ENCODE measurements at regions not wholly inside any gene's neighbourhood (a gene's known extent, or its start where the extent isn't known, plus 50 kb on each side); places are given as distances from the start of the nearest gene placed in this dataset.

- no peak for DNase-seq
These were observed 130.0 kb upstream of the NTM start for GRCh38 chr11:131240421-131240820.

- peak in 1 of 2 experiments; percentile 47 for DNase-seq
These were observed 127.9 kb upstream of the NTM start for GRCh38 chr11:131242476-131243000.

DNA sequence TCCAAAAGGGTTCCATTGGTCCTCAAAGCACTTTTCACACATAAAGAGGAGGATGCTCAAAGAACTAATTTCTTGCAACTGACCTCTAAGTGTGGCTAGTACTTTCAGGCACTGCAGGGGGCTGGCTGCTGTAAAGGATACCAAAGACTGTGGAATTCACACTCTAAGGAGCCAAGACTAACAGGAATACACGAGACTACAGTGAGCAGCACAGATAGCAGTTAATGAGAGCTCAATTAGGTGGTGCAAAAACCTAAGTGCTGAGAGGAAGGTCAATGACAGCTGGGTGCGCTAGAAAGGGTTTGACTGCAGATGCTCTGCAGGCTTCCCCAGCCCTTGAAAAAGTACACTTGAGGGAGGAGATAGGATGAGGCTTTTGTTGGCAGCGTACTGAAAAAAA, 124.3 kb upstream of the NTM start:
- peak; percentile 4 to 39 for DNase-seq

DNA sequence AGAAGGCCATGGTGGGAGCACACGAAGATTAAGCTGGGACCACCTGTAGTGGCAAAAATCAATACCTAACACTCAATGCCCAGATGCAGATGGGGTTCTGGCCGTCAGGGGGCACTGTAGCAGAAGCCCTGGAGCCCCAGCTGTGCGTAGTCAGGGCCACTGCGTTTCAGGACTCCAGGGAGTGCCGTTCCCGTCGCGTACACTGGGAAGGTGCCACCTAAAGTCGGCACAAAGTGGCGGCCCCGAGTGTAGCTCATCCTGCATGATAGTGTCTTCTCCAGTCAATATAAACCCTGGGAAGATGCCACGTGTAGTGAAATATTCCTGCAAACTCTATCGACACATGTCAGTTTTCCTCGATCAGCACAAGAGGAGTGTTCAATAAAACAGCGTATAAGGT, 123.8 kb upstream of the NTM start:
- peak in 1 of 2 experiments; percentile 39 for DNase-seq

DNA sequence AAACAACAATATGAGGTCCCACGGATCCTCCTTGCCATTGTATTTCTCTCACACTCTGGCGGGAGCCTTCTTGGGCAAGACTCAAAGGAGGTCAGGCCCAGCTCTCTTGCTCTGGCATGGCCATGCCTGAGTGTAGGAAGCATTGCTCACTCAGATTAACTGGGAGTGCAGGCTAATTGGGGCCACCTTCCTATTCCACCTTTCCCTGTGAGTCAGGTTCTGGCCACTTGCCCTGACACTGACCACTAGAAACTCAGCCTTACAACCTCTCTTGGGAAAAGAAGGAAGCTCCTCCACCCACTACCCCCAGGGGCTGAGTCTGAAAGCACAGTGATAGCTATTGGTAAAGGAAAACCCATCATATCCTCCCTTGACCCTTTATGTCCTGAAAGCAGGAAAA, 121.8 kb upstream of the NTM start:
- no peak for DNase-seq

DNA sequence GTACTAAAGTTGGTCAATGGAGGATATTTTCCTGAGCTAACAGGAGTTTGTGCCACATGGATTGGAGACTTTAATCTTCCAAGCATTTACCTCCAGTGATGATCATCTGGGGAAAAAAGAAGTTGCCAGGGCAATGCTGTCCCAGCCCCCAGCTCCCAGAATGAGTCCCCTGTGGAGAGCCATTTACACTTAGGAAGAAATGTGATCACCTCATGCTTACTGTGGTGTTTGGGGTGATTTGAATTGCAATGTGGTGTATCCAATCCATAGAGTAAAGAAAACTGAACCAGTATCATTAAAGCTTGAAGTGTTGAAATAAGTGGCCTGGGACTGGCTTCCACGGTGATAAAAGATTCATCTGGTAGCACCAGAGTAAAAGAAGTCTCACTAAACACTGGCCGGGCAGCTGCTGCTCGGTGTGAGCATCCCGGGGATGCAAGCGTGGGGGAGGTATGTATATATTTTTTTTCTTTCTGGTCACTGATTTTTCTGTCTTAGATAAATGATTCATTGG, 117.2 kb upstream of the NTM start:
- DNase-seq, result no peak

DNA sequence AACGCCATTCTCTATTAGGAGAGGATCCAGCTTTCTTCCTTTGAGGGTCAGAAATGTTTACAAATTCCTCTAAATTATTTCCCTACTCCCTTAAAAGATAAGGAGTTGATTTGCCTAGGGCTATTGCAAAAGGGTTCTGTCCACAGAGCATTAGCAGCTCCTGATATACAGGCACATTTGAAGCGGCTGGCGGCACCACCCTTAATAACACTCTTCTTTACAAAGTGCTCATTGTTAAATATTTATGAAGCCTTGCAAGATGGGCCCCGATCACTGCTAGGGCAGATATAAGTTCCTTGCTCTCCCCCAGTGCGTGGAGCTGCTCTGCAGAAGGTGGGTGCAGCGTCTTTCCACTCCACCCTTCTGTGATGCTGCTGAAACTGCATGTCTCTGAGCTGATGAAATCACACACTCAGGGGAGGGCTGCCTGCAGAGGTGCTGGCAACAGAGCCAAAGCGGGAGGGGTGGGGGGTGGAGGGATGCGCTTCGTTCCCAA, 116.7 kb upstream of the NTM start:
- no peak for DNase-seq

DNA sequence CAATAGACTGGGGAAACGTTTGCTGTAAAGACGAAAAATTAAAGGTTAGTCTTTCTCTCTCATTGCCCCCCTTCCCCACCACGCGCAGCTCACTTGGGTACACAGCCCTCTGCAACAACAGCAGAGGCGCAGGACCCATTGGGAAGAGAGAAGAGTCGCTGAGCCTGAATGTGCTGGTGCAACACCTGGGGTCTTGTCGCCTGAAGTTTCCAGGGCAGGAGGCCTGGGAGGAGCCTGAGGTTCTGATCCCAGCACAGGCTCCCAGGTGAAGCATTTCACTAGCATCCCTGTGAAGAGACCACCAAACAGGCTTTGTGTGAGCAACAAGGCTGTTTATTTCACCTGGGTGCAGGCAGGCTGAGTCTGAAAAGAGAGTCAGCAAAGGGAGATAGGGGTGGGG, 116.2 kb upstream of the NTM start:
- DNase-seq, result no peak

- DNase-seq, result no peak
These were observed 96.2 kb upstream of the NTM start for GRCh38 chr11:131274233-131274632.

DNA sequence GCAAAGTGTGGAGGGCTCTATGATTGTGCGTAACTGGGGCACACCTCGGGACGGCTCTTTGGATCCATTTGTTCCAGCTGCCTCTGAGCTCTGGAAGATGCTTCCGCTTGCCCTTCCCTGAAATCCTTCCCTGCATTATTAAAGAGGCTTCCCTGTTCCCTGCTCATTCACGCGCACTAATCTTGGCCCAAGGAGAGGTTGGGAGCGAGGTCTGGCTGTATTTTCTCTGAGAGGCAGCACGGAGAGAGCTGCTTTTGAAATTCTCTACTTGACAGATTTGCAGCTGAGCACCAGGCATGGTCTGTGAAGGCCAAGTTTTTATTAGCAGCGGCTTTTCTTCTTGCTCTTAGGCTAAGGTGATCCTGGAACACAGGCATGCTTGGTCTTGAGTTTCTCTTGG, 94.8 kb upstream of the NTM start:
- DNase-seq, result no peak

- no peak for DNase-seq
These were observed 91.9 kb upstream of the NTM start for GRCh38 chr11:131278472-131278871.

GRCh38 chr11:131279654-131280384, 90.6 kb upstream of the NTM start:
- DNase-seq, result no peak

DNA sequence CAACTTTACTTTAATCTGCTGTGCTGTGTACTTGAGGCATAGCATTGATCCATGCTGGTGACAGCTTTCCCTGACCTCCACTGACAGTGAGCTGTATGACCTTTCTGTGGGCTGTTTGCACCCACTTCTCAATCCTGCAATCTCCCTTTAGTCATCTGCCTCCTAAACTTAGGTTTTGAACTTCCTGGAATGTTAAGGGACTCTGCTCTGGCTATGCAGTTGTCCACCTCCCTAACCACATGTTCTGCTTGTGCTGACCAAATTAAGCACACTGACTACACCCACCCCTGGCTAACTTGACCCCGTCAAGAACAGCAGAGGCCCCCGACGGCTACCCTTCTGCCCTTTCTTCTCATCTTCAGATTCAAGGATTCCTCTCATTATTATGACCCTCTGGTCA, 89.1 kb upstream of the NTM start:
- DNase-seq, result no peak

- DNase-seq, result no peak
These were observed 86.4 kb upstream of the NTM start for GRCh38 chr11:131284041-131284440.

- no peak for DNase-seq
These were observed 81.8 kb upstream of the NTM start for GRCh38 chr11:131288521-131289091.

- DNase-seq, result no peak
These were observed 80.2 kb upstream of the NTM start for GRCh38 chr11:131290185-131290584.

DNA sequence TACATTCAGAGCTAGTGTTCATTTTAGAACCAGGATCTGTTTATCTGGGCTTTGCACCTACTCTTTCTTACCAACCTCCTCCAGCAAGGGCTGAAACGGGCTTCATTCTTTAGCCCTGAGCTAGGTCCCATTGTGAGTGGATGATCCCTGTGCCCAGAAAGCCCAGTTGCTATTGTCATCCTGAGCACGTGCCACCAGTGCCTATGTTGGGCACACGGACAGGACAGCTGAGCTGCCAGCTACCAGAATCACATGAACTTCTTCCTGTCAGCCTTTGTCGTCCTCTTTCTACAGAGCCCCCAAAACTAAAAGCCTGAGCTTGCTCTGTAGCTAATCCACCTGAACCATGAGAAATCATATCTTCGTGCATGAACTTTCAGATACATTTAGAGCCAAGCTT, 74.4 kb upstream of the NTM start:
- no peak for DNase-seq

- DNase-seq, result no peak
These were observed 73.0 kb upstream of the NTM start for GRCh38 chr11:131297441-131297840.

GRCh38 chr11:131299598-131300438, 70.6 kb upstream of the NTM start:
- no peak for DNase-seq

DNA sequence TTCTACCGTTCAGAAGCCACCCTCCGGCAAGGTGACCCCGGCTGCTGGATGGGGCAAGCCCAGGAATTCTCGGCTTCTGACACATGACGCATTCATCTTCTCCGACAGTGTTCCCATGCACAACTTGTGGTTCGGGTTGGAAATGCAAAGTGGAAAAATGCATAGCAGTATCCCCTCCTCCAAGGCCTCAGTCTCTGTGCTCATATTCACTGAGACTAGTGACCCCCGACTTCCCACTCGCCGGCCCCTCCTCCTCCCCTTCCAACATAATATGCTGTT, 70.0 kb upstream of the NTM start:
- DNase-seq, result no peak

DNA sequence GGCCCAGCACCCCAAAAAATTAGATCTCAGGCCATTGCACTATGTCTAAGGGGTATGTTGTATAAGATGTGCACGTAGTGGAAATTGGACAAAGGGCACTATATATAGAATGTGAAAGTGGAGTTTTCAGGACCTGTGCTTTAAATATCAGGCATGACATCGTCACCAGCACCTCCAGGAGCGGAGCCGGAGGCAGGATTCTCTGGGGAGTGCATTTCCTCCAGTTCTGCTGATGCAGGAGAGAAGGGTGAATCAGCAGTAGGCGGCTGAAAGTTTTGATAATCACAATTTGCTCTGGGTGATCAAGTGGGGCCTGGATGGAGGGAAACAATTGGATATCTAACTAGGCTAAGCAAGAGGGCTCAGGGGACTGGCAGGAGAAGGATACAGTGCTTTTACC, 69.1 kb upstream of the NTM start:
- no peak for DNase-seq

DNA sequence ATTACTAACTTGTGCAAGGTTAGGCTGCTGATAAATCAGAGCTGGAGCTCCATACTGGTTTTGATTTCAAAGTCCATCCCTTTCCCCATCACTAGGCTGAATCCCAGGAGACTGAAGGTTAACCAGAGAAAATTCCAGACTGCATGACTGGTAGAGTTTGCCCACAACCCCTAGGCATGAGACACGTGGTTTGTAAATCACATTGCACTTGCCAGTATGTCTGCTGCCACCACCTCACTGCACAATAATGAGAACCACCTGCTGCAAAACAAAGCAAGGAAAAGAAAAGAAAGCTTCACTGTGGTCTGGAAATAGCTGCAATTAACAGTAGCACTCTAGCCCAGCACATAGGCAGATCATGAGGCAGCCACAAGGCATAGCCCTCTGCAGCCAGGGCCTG, 67.6 kb upstream of the NTM start:
- DNase-seq, result no peak

GRCh38 chr11:131303611-131304119, 66.8 kb upstream of the NTM start:
- no peak for DNase-seq

- no peak for DNase-seq
These were observed 65.4 kb upstream of the NTM start for GRCh38 chr11:131305005-131305404.
